HG03442 (cell line): ENCODE measurements at regions not wholly inside any gene's neighbourhood (a gene's known extent, or its start where the extent isn't known, plus 50 kb on each side); places are given as distances from the start of the nearest gene placed in this dataset.
"Not testable (repeated sequence)": the region's sequence is repeated elsewhere in the genome, so short reads cannot be mapped to it uniquely, and the experiment has no call there.

Experiments
- ATAC-seq: cut with Tn5 transposase; IDR thresholded peaks from one replicate; pipeline ENCODE4 v1.9.1; 2021; ENCODE audit warnings: mild to moderate bottlenecking, moderate library complexity; ENCODE audit not compliant: unreplicated experiment

DNA sequence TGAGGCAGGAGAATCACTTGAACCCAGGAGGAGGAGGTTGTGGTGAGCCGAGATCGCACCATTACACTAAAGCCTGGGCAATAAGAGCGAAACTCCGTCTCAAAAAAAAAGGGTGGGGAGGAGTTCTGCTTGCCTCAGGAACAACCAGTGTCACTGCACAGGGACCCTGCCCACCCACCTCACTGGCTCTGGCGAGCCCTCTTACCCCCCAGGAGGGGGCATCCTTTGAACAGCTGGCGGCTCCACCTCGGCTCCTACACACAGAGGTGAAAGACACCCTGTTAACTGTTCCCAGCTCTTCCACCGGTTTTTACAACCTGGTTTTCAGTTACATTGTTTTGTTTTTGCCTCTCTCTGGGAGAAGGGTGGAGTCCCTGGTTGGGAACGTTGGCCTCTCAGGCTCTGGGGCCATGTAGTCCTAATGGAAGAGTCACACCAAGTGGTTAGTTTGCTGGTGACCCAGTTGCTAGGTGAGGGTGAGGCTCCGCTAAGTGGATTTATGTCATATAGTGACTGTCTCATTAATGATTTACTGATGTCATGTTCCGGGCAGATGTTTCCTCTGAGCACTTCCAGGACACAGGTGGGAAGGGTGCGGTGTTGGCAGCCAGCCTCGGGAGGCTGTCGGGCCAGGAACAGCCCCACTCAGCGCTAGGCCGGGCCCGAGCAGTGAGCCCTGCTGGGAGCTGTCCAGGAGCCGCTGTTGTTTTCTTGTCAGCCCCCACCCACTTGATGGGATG is 120.6 kb upstream of the TPTE start:
- not testable (repeated sequence) for ATAC-seq

DNA sequence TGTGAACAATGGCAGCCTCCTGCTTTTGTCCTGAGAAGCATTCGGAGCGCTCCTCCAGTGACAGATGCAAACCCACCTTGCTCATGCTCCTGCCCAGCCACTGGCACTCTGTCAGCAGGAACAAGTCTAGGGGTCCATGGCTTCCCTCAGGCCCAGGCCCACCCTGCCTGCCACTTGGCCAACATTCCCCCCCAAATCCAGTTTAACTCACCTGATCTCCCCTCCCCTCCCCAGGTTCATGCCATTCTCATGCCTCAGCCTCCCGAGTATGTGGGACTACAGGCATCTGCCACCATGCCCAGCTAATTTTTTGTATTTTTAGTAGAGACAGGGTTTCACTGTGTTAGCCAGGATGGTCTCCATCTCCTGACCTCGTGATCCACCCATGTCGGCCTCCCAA is 118.9 kb upstream of the TPTE start:
- not testable (repeated sequence) for ATAC-seq

GRCh38 chr21:10405331-10405730 is 116.1 kb upstream of the TPTE start:
- ATAC-seq = not testable (repeated sequence)

DNA sequence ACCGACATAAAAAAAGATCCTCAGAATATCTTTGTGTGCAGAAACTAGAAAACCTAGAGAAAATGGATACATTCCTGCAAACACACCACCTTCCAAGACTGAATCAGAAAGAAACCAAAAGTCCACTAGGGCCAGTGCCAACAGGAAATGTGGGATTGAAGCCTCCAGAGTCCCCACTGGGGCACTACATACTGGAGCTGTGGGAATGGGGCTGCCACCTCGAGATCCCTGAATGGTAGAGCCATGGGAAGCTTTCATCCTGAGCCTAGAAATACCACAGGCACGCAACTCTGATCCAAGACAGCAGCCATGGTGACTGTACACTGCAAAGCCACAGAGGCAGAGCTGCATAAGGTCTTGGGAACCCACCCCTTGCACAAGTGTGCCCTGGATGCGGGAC is 111.6 kb upstream of the TPTE start:
- ATAC-seq = not testable (repeated sequence)

DNA sequence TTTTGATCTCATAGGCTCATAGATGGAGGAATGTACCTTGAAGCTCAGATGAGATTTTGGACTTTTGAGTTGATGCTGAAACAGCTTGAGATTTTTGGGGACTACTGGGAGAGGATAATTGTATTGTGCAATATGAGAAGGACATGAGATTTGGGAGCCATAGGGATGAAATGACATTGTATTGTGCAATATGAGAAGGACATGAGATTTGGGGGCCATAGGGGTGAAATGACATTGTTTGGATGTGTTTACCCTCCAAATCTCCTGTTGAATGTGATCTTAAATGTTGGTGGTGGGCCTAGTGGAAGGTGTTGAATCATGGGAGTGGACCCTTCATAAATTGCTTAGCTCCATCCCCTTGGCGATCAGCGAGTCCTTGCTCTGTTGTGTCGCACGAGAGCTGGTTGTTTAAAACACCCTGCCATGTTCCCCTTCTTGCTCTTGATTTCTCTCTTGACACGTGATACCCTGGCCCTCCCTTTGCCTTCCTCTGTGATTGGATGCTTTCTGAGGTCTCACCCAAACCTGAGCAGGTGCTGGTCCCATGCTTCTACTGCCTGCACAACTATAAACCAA is 110.9 kb upstream of the TPTE start:
- ATAC-seq = not testable (repeated sequence)

GRCh38 chr21:10411776-10412526 is 109.4 kb upstream of the TPTE start:
- ATAC-seq = not testable (repeated sequence)

DNA sequence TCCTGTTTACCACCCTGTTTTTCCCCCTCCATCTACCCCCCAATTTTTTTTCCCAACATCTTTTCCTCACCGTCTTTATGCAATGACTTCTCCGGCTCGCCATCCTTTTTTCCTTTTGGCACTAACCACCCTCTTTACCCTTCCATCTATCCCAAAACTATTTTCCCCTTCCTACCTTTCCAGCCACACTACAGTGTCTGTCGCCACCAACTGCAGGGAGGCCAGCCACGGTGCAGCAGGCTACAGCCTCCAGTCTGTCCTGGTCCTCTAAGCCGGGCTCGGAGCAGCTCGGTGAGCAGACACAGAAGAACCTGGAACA is 108.5 kb upstream of the TPTE start:
- not testable (repeated sequence) for ATAC-seq

GRCh38 chr21:10413247-10414120 is 107.9 kb upstream of the TPTE start:
- ATAC-seq = not testable (repeated sequence)

- not testable (repeated sequence) for ATAC-seq
Observed at GRCh38 chr21:10414121-10414924, 107.1 kb upstream of the TPTE start.

DNA sequence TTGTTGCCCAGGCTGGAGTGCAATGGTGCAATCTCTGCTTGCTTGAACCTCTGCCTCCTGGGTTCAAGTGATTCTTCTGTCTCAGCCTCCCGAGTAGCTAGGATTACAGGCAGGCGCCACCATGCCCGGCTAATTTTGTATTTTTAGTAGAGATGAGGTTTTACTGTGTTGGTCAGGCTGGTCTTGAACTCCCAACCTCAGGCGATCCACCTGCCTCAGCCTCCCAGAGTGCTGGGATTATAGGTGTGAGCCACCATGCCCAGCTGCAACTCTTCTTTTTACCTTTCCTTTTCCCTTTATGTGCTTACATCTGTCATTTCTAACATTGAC is 106.5 kb upstream of the TPTE start:
- ATAC-seq = not testable (repeated sequence)

DNA sequence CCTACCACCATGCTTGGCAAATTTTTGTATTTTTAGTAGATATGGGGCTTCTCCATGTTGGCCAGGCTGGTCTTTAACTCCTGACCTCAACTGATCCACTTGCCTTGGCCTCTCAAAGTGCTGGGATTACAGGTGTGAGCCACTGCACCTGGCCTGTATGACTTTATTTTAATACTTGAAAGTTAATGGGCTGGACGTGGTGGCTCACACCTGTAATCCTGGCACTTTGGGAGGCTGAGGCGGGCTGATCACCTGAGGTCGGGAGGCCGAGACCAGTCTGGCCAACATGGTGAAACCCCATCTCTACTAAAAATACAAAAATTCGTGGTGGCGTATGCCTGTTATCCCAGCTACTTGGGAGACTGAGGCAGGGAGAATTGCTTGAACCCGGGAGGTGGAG is 105.9 kb upstream of the TPTE start:
- ATAC-seq = not testable (repeated sequence)

DNA sequence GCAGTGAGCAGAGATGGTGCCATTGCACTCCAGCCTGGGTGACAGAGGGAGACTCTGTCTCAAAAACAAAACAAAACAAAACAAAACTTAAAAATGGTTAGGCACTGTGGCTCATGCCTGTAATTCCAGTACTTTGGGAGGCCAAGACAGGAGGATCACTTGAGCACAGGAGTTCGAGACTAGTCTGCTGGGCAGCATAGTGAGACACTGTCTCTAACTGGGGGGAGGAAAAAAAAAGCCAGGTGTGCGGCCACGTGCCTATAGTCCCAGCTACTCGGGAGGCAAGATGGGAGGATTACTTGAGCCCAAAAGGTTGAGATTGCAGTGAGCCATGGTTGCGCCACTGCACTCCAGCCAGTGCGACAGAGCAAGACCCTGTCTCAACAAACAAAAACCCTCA is 105.5 kb upstream of the TPTE start:
- not testable (repeated sequence) for ATAC-seq

DNA sequence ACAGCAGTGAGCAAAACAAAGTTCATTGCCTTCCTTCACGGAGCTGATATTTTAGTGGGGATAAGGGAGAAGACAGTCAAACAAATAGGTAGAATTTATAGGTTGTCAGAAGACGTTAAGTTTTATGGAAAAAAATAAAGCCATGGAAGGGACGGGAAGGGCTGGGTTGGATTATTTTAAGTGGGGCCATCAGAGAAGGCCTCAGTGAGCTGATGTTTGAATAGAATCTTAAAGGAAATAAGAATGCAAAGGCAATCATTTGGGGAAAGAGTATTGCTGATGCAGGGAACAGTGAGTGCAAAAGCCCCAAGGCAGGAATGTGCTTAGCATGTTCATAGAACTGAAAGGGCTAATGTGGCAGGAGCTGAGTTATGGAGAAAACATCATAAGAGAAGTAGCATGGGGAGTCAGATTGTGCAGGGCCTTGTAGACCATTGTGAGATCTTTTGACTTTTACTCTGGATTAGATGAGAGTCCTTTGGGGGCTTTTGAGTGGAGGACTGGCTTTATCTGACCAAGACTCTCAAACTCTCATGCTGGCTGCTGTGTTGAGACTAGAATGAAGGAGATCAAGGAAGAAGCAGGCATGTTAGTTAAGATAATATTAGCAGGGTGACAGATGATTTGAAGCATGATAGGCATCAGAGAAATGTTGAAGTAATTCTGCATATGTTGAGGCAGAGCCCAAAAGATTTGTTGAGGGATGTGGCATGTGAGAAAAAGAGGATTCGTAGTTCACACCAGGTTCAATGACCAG is 104.5 kb upstream of the TPTE start:
- not testable (repeated sequence) for ATAC-seq

- ATAC-seq = not testable (repeated sequence)
Observed at GRCh38 chr21:10417551-10418002, 103.8 kb upstream of the TPTE start.

- ATAC-seq = not testable (repeated sequence)
Observed at GRCh38 chr21:10418250-10419048, 102.9 kb upstream of the TPTE start.

GRCh38 chr21:10421199-10421598 is 100.2 kb upstream of the TPTE start:
- not testable (repeated sequence) for ATAC-seq

DNA sequence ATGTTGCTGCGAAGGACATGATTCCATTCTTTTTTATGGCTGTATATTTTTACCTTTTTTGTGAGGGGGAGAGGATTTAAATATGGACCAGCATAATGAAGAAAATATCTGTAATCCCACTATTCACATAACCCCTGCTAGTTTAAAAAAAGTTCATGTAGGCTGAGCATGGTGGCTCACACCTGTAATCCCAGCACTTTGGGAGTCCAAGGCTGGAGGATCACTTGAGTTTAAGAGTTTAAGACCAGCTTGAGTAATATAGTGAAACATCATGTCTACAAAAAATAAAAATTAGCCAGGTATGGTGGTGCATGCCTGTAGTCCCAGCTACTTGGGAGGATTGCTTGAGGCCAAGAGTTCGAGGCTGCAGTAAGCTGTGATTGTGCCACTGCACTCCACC is 99.8 kb upstream of the TPTE start:
- ATAC-seq = not testable (repeated sequence)

DNA sequence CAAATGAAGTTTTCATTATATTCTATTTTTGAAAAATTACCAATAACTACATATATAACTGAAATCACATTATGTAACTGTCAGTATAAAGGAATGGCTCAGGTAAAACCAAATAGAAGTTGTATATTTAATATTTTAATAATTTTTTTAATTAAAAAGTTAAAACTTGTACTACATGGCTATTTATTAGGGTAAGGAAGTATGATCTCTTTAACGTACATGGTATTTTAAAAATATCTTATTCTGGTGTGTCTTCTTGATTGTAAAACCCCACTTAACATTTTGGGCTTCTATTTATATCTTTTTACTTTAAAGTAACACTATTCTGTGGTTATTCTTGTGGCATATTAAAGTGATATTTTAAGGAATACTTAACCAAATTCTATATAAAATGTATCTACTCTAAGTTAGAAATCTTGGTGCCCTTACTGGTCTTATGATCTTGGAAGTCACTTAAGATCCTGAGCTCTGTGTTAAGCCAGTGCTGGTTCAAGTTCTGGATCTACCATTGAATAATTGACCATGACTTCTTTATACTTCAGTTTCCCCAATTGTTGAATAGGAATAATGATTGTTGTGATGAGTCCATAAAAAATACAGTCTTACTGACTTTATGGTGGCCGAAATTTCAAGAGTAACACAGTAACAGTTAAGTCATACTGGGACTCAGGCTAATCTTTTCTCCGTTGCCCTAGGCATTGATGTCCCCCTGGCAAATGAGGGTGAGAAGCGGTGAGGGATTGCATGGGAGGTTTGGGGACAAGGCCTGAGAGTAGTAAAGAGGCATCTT is 97.1 kb upstream of the TPTE start:
- ATAC-seq = not testable (repeated sequence)
